ENCODE measurements at regions not wholly inside any gene's neighbourhood (a gene's known extent, or its start where the extent isn't known, plus 50 kb on each side); places are given as distances from the start of the nearest gene placed in this dataset.

DNA sequence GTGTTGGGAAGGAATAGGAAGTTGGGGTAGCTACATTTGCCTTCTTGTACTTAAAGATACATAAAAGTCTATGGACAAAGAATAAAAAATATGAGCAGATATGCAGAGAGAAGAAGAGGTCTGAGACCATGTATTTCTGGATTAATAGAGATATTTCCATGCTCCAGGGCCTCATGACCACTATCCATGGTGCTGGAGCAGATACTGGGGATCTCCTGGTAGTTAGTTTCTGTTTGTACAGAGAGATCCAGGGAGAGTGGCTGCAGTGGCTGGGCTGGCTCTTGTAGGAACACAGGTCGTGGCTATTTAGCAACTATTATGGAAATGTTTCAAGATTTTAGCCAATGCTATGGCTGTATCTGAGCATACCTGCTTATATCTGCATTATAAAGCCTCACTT, 184.2 kb upstream of the TMEM161B start:
- no TSS peak for BruUV-seq (replicated peaks)
- Mint-ChIP-seq H3K36me3 (ENCODE audit: insufficient read depth, unreplicated experiment) (no peaks in the 10 kb centered on the region), H3K27ac (ENCODE audit: unreplicated experiment) (no peak overlapping the region), H3K4me3 (ENCODE audit: unreplicated experiment) (no peak overlapping the region), H3K9me3 (ENCODE audit: unreplicated experiment) (no peaks in the 10 kb centered on the region), H3K27me3 (ENCODE audit: insufficient read depth, unreplicated experiment) (no peaks in the 10 kb centered on the region), H3K4me1 (ENCODE audit: low read depth, unreplicated experiment) (no peaks in the 10 kb centered on the region)
- TF ChIP-seq, protein P1, sequence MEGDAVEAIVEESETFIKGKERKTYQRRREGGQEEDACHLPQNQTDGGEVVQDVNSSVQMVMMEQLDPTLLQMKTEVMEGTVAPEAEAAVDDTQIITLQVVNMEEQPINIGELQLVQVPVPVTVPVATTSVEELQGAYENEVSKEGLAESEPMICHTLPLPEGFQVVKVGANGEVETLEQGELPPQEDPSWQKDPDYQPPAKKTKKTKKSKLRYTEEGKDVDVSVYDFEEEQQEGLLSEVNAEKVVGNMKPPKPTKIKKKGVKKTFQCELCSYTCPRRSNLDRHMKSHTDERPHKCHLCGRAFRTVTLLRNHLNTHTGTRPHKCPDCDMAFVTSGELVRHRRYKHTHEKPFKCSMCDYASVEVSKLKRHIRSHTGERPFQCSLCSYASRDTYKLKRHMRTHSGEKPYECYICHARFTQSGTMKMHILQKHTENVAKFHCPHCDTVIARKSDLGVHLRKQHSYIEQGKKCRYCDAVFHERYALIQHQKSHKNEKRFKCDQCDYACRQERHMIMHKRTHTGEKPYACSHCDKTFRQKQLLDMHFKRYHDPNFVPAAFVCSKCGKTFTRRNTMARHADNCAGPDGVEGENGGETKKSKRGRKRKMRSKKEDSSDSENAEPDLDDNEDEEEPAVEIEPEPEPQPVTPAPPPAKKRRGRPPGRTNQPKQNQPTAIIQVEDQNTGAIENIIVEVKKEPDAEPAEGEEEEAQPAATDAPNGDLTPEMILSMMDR (IDR thresholded peaks at IDR 0.05; ENCODE audit: insufficient read depth in 1 of 2, low read depth in 1 of 2, low read length in 1 of 2, severe bottlenecking in 1 of 2, unreplicated experiment in 1 of 2), result no peak
- H3K9me3 ChIP-seq, result no peaks in the 10 kb centered on the region
- H3K27me3 ChIP-seq (replicated peaks; ENCODE audit: control insufficient read depth, insufficient read depth, low read length), result no peaks in the 10 kb centered on the region
- no peaks in the 10 kb centered on the region for H3K36me3 ChIP-seq (ENCODE audit: control insufficient read depth, insufficient read depth, low read length)
- ChIA-PET POLR2A (no interaction called here), CTCF (no interaction called here)
- intact Hi-C loops (cut with micrococcal nuclease; ENCODE audit: unreplicated experiment), result no loop called here
- no peak for DNase-seq
- no peaks in the 10 kb centered on the region for H3K4me1 ChIP-seq
- no peak overlapping the region for H3K4me3 ChIP-seq (ENCODE audit: low read depth, low read length)

DNA sequence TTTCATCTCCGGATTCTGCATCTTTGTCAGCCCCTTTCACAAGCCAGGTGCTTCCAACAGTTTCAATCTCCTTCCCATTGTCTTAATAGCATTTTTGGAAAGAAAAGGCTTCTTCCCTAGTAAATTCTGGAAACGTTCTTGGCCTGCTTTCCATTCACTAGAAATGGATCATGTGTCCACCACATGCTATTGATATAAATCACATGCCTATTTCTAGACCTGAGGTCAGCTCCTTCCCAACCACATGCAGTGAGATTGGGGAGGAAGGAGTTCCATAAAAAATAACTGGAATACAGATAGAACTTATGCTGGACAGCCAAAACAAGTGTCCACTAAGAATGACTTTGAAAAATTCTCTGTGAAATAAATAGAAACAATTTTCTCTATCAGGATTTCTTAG, 181.6 kb upstream of the TMEM161B start:
- Mint-ChIP-seq H3K9me3 (ENCODE audit: unreplicated experiment) (no peaks in the 10 kb centered on the region), H3K36me3 (ENCODE audit: insufficient read depth, unreplicated experiment) (no peaks in the 10 kb centered on the region), H3K4me3 (ENCODE audit: unreplicated experiment) (no peak overlapping the region), H3K27me3 (ENCODE audit: insufficient read depth, unreplicated experiment) (no peaks in the 10 kb centered on the region), H3K27ac (ENCODE audit: unreplicated experiment) (no peak overlapping the region), H3K4me1 (ENCODE audit: low read depth, unreplicated experiment) (no peaks in the 10 kb centered on the region)
- Histone ChIP-seq H3K4me1 (no peaks in the 10 kb centered on the region), H3K36me3 (ENCODE audit: control insufficient read depth, insufficient read depth, low read length) (no peaks in the 10 kb centered on the region), H3K27me3 (replicated peaks; ENCODE audit: control insufficient read depth, insufficient read depth, low read length) (no peaks in the 10 kb centered on the region), H3K9me3 (no peaks in the 10 kb centered on the region), H3K4me3 (ENCODE audit: low read depth, low read length) (no peak overlapping the region)
- DNase-seq, result no peak
- ChIA-PET POLR2A (no interaction called here), CTCF (no interaction called here)
- intact Hi-C loops (cut with micrococcal nuclease; ENCODE audit: unreplicated experiment), result no loop called here
- no TSS peak for BruUV-seq (replicated peaks)
- TF ChIP-seq, protein P1 (IDR thresholded peaks at IDR 0.05; ENCODE audit: insufficient read depth in 1 of 2, low read depth in 1 of 2, low read length in 1 of 2, severe bottlenecking in 1 of 2, unreplicated experiment in 1 of 2), result no peak

DNA sequence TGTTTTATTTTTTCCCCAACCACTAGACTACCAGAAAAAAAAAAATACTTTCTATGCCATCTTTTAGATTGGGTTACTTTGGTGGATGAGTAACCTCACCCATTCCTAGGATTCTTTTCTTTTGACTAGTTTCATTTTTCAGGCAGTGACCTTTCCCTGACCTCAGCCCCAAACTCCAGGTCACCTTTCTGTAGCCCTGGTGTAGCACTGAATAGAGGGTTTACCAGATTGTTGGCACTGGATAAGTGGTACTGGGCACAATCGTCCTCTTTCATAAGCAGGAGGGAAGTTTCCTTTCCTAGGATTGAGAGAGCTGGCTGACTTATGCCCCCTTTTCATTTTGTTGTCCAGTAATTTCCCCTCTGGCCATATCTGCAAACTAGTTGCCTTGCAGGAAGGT, 169.4 kb upstream of the TMEM161B start:
- Mint-ChIP-seq H3K9me3 (ENCODE audit: unreplicated experiment) (no peaks in the 10 kb centered on the region), H3K4me1 (ENCODE audit: low read depth, unreplicated experiment) (peaks cover 6% of the 10 kb centered on the region), H3K36me3 (ENCODE audit: insufficient read depth, unreplicated experiment) (no peaks in the 10 kb centered on the region), H3K4me3 (ENCODE audit: unreplicated experiment) (no peak overlapping the region), H3K27ac (ENCODE audit: unreplicated experiment) (no peak overlapping the region), H3K27me3 (ENCODE audit: insufficient read depth, unreplicated experiment) (peaks cover 4% of the 10 kb centered on the region)
- POLR2A ChIA-PET, result no interaction called here
- Histone ChIP-seq H3K4me3 (ENCODE audit: low read depth, low read length) (no peak overlapping the region), H3K36me3 (ENCODE audit: control insufficient read depth, insufficient read depth, low read length) (no peaks in the 10 kb centered on the region), H3K27me3 (replicated peaks; ENCODE audit: control insufficient read depth, insufficient read depth, low read length) (no peaks in the 10 kb centered on the region), H3K9me3 (no peaks in the 10 kb centered on the region), H3K4me1 (no peaks in the 10 kb centered on the region)
- TF ChIP-seq, protein P1 (IDR thresholded peaks at IDR 0.05; ENCODE audit: insufficient read depth in 1 of 2, low read depth in 1 of 2, low read length in 1 of 2, severe bottlenecking in 1 of 2, unreplicated experiment in 1 of 2), result no peak
- intact Hi-C loops (cut with micrococcal nuclease; ENCODE audit: unreplicated experiment), result no loop called here
- no peak for DNase-seq
- CTCF ChIA-PET, result no interaction called here
- BruUV-seq (replicated peaks), result no TSS peak

Data from Caco-2 (cell line).